ENCODE measurements at regions not wholly inside any gene's neighbourhood (a gene's known extent, or its start where the extent isn't known, plus 50 kb on each side); places are given as distances from the start of the nearest gene placed in this dataset.

DNA sequence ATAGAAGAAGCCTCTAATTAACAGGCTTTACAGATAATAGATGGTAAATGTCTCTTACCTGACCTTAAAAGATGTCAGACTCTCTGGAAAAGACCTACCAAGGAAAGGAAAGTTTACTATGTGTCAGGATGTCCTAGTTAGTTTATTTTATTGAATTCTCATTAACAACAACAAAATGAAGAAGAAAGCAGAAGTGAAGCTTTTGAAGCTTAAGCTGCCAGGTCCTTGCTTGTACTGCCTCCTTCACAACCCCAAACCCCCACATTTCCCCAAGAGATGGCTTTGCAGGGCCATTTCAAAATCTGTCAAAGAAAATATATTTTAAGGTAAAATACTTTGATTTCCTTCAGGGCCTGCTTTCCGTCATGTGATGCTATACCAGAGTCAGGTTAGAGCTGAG, 798.4 kb downstream of the TUSC7 start:
- H3K4me1 Mint-ChIP-seq, result no peaks in the 10 kb centered on the region
- TF ChIP-seq, protein P1, sequence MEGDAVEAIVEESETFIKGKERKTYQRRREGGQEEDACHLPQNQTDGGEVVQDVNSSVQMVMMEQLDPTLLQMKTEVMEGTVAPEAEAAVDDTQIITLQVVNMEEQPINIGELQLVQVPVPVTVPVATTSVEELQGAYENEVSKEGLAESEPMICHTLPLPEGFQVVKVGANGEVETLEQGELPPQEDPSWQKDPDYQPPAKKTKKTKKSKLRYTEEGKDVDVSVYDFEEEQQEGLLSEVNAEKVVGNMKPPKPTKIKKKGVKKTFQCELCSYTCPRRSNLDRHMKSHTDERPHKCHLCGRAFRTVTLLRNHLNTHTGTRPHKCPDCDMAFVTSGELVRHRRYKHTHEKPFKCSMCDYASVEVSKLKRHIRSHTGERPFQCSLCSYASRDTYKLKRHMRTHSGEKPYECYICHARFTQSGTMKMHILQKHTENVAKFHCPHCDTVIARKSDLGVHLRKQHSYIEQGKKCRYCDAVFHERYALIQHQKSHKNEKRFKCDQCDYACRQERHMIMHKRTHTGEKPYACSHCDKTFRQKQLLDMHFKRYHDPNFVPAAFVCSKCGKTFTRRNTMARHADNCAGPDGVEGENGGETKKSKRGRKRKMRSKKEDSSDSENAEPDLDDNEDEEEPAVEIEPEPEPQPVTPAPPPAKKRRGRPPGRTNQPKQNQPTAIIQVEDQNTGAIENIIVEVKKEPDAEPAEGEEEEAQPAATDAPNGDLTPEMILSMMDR (conservative IDR thresholded peaks at IDR 0.05), result no peak
- Histone ChIP-seq H3K9ac (ENCODE audit: extremely low read depth, low read length, poor library complexity, severe bottlenecking) (no peak overlapping the region), H3K9me3 (ENCODE audit: control insufficient read depth, low read length) (peaks cover 6% of the 10 kb centered on the region), H3K4me3 (ENCODE audit: low read length) (no peak overlapping the region), H3K27ac (ENCODE audit: low read depth, low read length) (no peak overlapping the region), H3K36me3 (ENCODE audit: control insufficient read depth, insufficient read depth, low read length) (no peaks in the 10 kb centered on the region), H3K4me1 (ENCODE audit: control insufficient read depth, insufficient read depth, low read length) (no peaks in the 10 kb centered on the region), H3K27me3 (ENCODE audit: control insufficient read depth, insufficient read depth, low read length, poor library complexity, severe bottlenecking) (no peaks in the 10 kb centered on the region)
- WGBS, 2 experiments (ENCODE audit: insufficient coverage in 1 of 2, insufficient read length in 1 of 2), result 100% methylated on average over 1 of the region's 1 CpG; no CpG with 5 or more reads in 1 of the 2 experiments
- peaks cover 13% of the 10 kb centered on the region for H3K9me3 Mint-ChIP-seq
- H3K27me3 Mint-ChIP-seq (ENCODE audit: insufficient read depth), result no peaks in the 10 kb centered on the region
- peaks cover 3% of the 10 kb centered on the region for H3K36me3 Mint-ChIP-seq (ENCODE audit: low read depth)
- DNase-seq, result no peak
- no peak overlapping the region for H3K27ac Mint-ChIP-seq
- no peak overlapping the region for H3K4me3 Mint-ChIP-seq

DNA sequence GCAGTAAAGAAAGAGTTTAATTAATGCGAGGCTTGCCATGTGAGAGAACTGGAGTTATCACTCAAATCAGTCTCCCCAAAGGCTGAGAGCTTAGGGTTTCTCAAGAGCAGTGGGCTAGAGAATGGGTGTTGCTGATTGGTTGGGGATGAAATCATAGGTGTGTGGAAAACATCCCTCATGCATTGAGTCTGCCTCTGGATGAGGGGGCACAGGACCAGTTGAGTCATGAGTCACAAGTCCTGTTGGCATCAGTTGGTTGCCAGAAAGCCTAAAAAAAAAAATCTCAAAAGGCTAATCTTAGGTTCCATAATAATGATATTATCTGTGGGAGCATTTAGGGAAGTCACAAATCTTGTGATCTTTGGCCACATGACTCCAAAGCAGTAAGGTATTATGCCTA, 800.3 kb downstream of the TUSC7 start:
- TF ChIP-seq, protein P1 (conservative IDR thresholded peaks at IDR 0.05), result no peak
- H3K4me3 Mint-ChIP-seq, result no peak overlapping the region
- no peak overlapping the region for H3K27ac ChIP-seq (ENCODE audit: low read depth, low read length)
- 80 to 82% methylated on average over 1 of the region's 1 CpG for WGBS, 2 experiments (ENCODE audit: insufficient coverage in 1 of 2, insufficient read length in 1 of 2)
- H3K9ac ChIP-seq (ENCODE audit: extremely low read depth, low read length, poor library complexity, severe bottlenecking), result no peak overlapping the region
- peaks cover 3% of the 10 kb centered on the region for H3K36me3 Mint-ChIP-seq (ENCODE audit: low read depth)
- H3K27ac Mint-ChIP-seq, result no peak overlapping the region
- no peaks in the 10 kb centered on the region for H3K36me3 ChIP-seq (ENCODE audit: control insufficient read depth, insufficient read depth, low read length)
- H3K9me3 Mint-ChIP-seq, result peaks cover 13% of the 10 kb centered on the region
- H3K4me1 ChIP-seq (ENCODE audit: control insufficient read depth, insufficient read depth, low read length), result no peaks in the 10 kb centered on the region
- H3K27me3 ChIP-seq (ENCODE audit: control insufficient read depth, insufficient read depth, low read length, poor library complexity, severe bottlenecking), result no peaks in the 10 kb centered on the region
- H3K27me3 Mint-ChIP-seq (ENCODE audit: insufficient read depth), result no peaks in the 10 kb centered on the region
- no peak for DNase-seq
- H3K4me1 Mint-ChIP-seq, result no peaks in the 10 kb centered on the region
- peaks cover 6% of the 10 kb centered on the region for H3K9me3 ChIP-seq (ENCODE audit: control insufficient read depth, low read length)
- H3K4me3 ChIP-seq (ENCODE audit: low read length), result no peak overlapping the region

DNA sequence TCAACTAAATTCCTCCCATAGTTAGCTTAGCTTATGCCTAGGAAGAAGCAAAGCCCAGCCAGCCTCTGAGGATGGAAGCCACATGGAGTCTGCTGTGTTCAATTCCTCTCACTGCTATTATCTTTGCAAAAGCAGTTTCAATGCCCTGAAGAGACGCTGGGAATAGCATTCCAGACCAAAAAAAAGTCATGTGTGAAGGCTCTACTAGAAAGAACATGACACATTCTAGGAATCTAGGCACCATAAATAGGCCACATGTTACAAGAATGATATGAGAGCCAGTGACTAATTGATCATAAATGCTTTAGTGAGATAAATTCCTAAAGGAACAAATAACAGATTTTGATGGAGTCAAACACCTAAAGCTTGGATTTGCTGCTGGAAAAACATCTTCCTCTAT, 800.8 kb downstream of the TUSC7 start:
- H3K9me3 Mint-ChIP-seq, result peaks cover 13% of the 10 kb centered on the region
- H3K4me3 Mint-ChIP-seq, result no peak overlapping the region
- TF ChIP-seq, protein P1 (conservative IDR thresholded peaks at IDR 0.05), result no peak
- Histone ChIP-seq H3K27me3 (ENCODE audit: control insufficient read depth, insufficient read depth, low read length, poor library complexity, severe bottlenecking) (no peaks in the 10 kb centered on the region), H3K4me3 (ENCODE audit: low read length) (no peak overlapping the region), H3K9me3 (ENCODE audit: control insufficient read depth, low read length) (peaks cover 6% of the 10 kb centered on the region), H3K4me1 (ENCODE audit: control insufficient read depth, insufficient read depth, low read length) (no peaks in the 10 kb centered on the region), H3K27ac (ENCODE audit: low read depth, low read length) (no peak overlapping the region), H3K36me3 (ENCODE audit: control insufficient read depth, insufficient read depth, low read length) (no peaks in the 10 kb centered on the region), H3K9ac (ENCODE audit: extremely low read depth, low read length, poor library complexity, severe bottlenecking) (no peak overlapping the region)
- DNase-seq, result no peak
- peaks cover 3% of the 10 kb centered on the region for H3K36me3 Mint-ChIP-seq (ENCODE audit: low read depth)
- no peaks in the 10 kb centered on the region for H3K27me3 Mint-ChIP-seq (ENCODE audit: insufficient read depth)
- no peak overlapping the region for H3K27ac Mint-ChIP-seq
- WGBS, 2 experiments (ENCODE audit: insufficient coverage in 1 of 2, insufficient read length in 1 of 2), result 91% methylated on average over 1 of the region's 1 CpG; no CpG with 5 or more reads in 1 of the 2 experiments
- no peaks in the 10 kb centered on the region for H3K4me1 Mint-ChIP-seq

All from endodermal cell (in vitro differentiated cells).